Cerebellar cortex (tissue), 1 donor: ENCODE measurements at regions not wholly inside any gene's neighbourhood (a gene's known extent, or its start where the extent isn't known, plus 50 kb on each side); places are given as distances from the start of the nearest gene placed in this dataset.
"Not testable (repeated sequence)": the region's sequence is repeated elsewhere in the genome, so short reads cannot be mapped to it uniquely, and the experiment has no call there.

Experiments used
- DNase-seq: peaks from one replicate; pipeline ENCODE4 v3.0.0-alpha.2; 2015; ENCODE audit warnings: low spot score

DNA sequence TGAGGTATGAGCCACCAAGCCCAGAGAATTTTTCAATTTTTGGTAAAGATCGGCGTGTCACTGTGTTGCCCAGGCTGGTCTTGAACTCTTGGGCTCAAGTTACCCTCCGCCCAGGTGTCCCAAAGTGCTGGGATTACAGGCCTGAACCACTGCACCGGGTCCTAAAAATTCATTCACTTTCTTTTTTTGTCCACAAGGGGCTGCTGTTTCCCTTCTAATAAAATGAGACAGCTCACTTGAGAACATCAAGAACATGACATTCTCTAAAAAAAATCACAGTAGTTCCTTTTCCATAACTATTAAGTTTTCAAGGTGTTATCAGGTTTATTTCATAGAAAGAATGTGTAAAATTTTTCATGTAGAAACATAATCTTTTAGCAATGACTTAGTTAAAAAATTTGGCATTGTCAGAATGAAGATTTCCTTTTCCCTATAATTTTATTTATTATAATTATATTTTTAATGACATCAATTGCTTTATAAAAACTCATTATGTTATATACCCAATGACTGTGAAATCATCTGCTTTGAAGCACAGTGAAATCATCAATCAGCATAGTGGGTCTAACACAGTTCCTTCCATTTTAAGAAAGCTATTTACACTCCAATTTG is 1723.8 kb upstream of the DEFB115 start:
- peak; percentile 2 for DNase-seq

DNA sequence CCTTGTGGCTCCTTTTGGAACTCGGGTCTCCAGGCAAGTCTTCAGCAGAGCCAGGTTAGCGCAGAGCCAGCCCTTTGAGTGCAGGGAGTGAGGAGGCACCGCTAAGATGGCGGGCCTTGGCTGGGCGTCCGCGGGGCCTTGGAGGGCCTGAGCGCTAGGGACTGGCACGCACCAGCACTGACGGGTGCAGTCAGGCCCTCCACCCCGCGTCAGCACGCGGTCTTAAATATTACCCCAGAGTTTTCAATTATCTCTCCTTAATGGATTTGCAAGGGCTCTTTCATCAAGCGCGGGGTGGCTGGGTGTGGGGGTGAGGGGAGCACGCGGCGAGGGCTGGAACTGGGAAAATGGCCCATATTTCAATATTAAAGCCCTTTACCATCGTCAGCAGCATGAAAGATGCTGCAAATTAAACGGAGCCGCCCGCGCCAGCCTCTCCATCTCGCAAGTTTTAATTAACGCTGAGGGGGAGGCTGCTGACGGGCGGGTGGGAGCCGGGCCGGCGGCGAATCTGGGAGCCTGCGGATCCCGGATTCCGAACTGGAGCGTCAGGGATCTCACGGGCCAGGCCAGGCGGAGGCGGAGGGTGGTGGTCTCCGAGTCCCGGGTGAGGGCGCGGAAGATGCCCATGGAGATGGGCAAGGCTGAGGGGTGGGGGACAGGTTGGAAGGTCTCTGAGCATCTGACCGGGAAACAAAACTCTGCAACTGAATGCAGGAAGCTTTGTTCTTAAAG is 1690.4 kb upstream of the DEFB115 start:
- not testable (repeated sequence) for DNase-seq

DNA sequence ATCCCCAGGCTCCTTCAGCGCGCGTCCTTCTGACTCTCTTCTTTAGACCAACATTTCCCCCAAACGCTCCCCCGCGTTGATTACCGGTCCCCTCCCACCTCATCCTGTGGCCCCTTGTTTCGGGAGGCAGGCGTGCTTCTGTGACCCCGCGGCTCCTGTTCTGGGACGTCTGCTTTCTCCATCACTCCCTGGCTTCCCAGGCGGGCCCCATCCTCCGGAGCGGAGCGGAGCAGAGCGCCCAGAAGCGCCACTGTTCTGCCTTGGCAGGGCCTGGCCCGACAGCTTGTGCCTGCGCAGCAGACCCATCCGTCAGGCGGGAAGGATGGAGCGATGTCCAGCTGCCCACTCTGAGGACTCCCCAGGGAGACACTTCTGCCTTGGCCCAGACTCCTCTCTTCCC is 1689.8 kb upstream of the DEFB115 start:
- not testable (repeated sequence) for DNase-seq

DNA sequence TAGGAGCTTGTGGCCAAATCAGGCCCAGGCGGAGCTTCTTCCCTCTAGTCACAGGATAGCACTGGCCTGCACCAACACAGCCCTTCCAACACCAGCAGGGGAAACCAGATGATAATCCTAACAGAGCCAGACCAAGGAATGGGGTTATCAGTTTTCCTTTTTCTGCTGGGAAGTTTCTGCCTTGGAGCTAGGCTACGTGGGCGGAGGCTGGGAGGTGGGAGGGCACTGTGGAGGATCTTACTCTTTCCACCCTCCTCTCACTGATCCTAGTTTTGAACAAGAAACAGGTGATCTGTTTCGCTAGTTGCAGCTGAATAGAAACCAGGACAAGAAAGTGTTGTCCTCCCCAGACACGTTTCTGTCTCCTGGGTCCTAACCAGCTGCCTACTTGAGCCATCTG is 1687.3 kb upstream of the DEFB115 start:
- not testable (repeated sequence) for DNase-seq

DNA sequence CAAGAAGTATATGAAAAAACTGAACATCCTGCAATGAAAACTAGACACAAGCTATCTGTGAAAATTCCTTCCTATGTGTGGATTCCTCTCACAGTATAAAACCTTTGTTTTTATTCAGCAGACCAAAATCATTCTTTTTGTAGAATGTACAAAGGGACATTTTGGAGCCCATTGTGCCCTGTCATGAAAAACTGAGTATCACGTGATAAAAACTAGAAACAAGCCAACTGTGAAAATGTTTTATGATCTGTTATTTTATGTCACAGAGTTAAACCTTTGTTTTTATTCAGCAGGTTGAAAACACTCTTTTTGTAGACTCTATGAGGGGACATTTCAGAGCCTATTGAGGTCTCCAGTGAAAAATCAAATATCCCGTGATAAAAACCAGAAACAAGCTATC is 1667.9 kb upstream of the DEFB115 start:
- DNase-seq: not testable (repeated sequence)

DNA sequence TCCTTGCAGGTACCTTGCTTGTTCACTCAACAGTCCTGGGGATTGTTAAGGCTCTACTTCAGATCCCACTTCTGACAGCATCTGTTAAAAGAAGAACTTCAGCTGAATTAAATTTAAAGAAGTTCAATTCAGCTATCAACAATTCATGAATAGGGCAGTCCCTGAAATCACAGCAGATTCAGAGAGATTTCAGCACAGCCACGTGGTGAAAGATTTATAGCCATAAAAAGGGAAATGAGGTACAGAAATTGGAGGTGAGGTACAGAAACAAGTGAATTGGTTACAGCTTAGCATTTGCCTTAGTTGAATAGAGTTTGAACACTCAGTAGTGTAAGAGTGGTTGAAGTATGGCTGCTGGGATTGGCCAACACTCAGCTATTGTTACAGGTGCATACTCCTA is 1653.3 kb upstream of the DEFB115 start:
- DNase-seq: not testable (repeated sequence)

DNA sequence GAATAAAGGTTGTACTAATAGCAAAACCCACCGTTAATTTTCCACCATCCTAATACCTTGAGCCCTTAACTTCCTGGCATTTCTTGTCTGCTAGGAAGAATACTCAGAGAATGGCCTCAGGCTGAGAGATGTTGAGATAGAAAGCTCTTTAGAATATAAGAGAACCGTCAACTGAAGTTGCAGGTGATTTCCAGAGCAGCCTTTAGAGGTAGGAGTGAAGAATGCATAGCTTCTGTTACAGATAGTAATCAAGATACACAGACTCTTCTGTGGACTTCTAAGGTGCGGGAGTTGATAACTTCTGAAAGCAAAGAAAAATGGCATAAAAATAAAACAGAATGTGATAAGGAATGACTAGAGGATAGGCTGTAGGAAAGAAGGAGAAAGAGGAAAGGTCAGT is 1651.3 kb upstream of the DEFB115 start:
- DNase-seq: not testable (repeated sequence)

DNA sequence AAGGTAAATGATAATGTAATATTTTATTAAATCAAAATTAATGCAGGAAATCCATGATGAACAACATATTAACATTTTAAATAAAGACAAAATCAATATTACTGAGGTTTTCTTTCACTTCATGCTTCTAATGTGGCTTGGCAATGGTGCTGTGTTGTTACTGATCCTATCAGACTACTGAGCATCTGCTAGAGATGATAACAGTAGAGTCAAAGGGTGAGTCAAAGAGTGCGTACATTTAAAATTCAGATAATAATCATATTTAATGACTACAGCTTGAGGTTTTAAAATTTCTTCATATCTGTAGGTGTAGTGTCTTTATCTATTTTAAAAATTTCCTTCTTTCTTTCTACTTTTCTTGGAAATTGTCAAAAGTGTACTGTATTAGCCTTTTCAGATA is 1628.1 kb upstream of the DEFB115 start:
- DNase-seq: not testable (repeated sequence)
